ENCODE measurements at regions not wholly inside any gene's neighbourhood (a gene's known extent, or its start where the extent isn't known, plus 50 kb on each side); places are given as distances from the start of the nearest gene placed in this dataset.

DNA sequence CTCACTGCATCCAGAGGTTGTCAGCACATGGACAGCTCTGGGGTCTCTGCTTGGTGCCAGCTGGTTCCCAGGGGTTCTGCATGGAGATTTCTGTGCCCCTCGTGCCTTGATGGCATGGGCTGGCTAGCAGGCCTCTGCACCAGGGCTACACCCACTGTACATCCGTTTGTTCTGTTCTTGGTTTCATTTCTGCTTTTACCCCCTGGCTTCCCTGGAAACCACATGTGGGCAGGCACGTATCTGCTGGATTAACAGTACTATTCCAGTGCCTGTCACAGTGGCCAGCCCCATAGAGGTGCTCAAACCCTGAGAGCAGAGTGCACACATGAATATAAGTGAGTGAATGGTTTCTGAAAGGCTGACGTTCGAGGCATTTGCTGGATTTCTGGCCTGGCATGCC, 207.2 kb upstream of the GPR26 start:
- Histone ChIP-seq H3K79me1 (ENCODE audit: low read depth, low read length) (no peaks in the 10 kb centered on the region), H4K8ac (ENCODE audit: extremely low read depth, insufficient read depth, low read length) (no peak overlapping the region), H3K79me2 (ENCODE audit: control insufficient read depth in 1 of 2, insufficient read depth in 2 of 2, low read length in 2 of 2) (no peaks in the 10 kb centered on the region), H3K27ac (ENCODE audit: low read depth, low read length) (no peak overlapping the region), H2AK5ac (ENCODE audit: low read depth, low read length) (no peak overlapping the region), H3K4me3 (ENCODE audit: extremely low read depth in 1 of 4, insufficient read depth in 2 of 4, low read depth in 3 of 4, low read length in 4 of 4) (no peak overlapping the region), H3K4me2 (ENCODE audit: insufficient read depth in 1 of 2, low read depth in 2 of 2, low read length in 2 of 2) (peak overlapping the region; percentile 32 to 41; a peak in 3 of 4 replicates), H2BK5ac (ENCODE audit: low read depth, low read length) (peak overlapping the region; percentile 91; the same call in 1 of the 2 replicates), H3K9me3 (ENCODE audit: insufficient read depth in 2 of 2, low read depth in 1 of 2, low read length in 1 of 2) (no peaks in the 10 kb centered on the region), H3K36me3 (ENCODE audit: control insufficient read depth in 2 of 4, insufficient read depth in 4 of 4, low read length in 3 of 4) (no peaks in the 10 kb centered on the region), H3K4ac (replicated peaks; ENCODE audit: insufficient read length, low read depth, low read length) (peak overlapping the region; percentile 76), H3K23ac (ENCODE audit: insufficient read length) (no peak overlapping the region), H3K9ac (replicated peaks in 1 of 4; ENCODE audit: extremely low read depth in 1 of 4, low read depth in 3 of 4, low read length in 3 of 4) (peak overlapping the region in 1 of 4 experiments; percentile 19; a peak in 1 of 7 replicates), H2BK120ac (replicated peaks; ENCODE audit: low read depth, low read length) (peak overlapping the region; percentile 87), H2BK20ac (ENCODE audit: low read length) (peak overlapping the region; percentile 87), H4K20me1 (replicated peaks in 1 of 2; ENCODE audit: control insufficient read depth in 1 of 2, insufficient read depth in 2 of 2, low read length in 2 of 2) (no peaks in the 10 kb centered on the region), H3K4me1 (replicated peaks in 1 of 4; ENCODE audit: control insufficient read depth in 3 of 4, insufficient read depth in 4 of 4, low read length in 3 of 4) (peaks cover 17 to 24% (median 19%) of the 10 kb centered on the region in 4 experiments), H3K56ac (replicated peaks; ENCODE audit: insufficient read length, low read depth, low read length) (no peak overlapping the region), H3K14ac (ENCODE audit: insufficient read length) (no peak overlapping the region), H2BK15ac (ENCODE audit: low read length) (no peak overlapping the region), H4K5ac (ENCODE audit: insufficient read length, low read depth, low read length) (peak overlapping the region; percentile 49), H3K18ac (ENCODE audit: extremely low read depth, low read length) (peak overlapping the region; percentile 86), H2AFZ (ENCODE audit: low read length) (no peak overlapping the region), H4K91ac (replicated peaks; ENCODE audit: insufficient read length, low read length) (peak overlapping the region; percentile 67), H3K27me3 (replicated peaks in 1 of 4; ENCODE audit: control insufficient read depth in 3 of 4, extremely low read depth in 1 of 4, insufficient read depth in 3 of 4, low read length in 3 of 4) (no peaks in the 10 kb centered on the region), H2BK12ac (ENCODE audit: low read depth, low read length) (peak overlapping the region; percentile 63), H3K23me2 (ENCODE audit: low read depth, low read length) (no peaks in the 10 kb centered on the region)
- ChIA-PET POLR2A (ENCODE audit: partially characterized antibody) (no interaction called here), CTCF (ENCODE audit: partially characterized antibody) (interaction anchor here (0.8 to 1.1 kb wide), 3 partner anchors 53 to 372 kb away, joined by 3 read pairs; no protein-coding TSS in a partner anchor)
- 51% methylated on average over 5 of the region's 5 CpGs; no CpG with 5 or more reads in 1 of the 2 experiments for WGBS, 2 experiments (ENCODE audit: extremely low coverage in 1 of 2, insufficient coverage in 1 of 2, insufficient read length in 1 of 2, insufficient replicate concordance in 2 of 2, low coverage in 1 of 2, low lambda C conversion rate in 2 of 2, missing lambda C conversion rate in 1 of 2)
- DNase-seq (ENCODE audit: low read depth in 1 of 2, low spot score in 2 of 2) (peak in 1 of 2 experiments; percentile 50), FAIRE-seq (no peak)
- TF ChIP-seq SIN3A (conservative IDR thresholded peaks at IDR 0.05 in 1 of 2, IDR thresholded peaks at IDR 0.05 in 1 of 2; ENCODE audit: low read depth in 1 of 2, low read length in 2 of 2) (0 out of 4 replicates have a peak, but pooled peaks of 1 of the 2 experiments have one; percentile 22), EP300 (IDR thresholded peaks at IDR 0.05; ENCODE audit: borderline replicate concordance in 1 of 2, low read depth in 2 of 2, low read length in 2 of 2) (no peak), CTBP2 (IDR thresholded peaks at IDR 0.05; ENCODE audit: borderline replicate concordance, insufficient read depth, insufficient read length, low read length) (peak; percentile 8)

Measured in H1 (cell line).